GM12874 (cell line): ENCODE measurements at regions not wholly inside any gene's neighbourhood (a gene's known extent, or its start where the extent isn't known, plus 50 kb on each side); places are given as distances from the start of the nearest gene placed in this dataset.

Experiments used
- CTCF ChIP-seq: IDR thresholded peaks from 2 replicates; pipeline ENCODE4 v1.5.1; 2011; ENCODE audit warnings: low read depth, mild to moderate bottlenecking, control low read depth, low read length, moderate library complexity; ENCODE audit not compliant: insufficient read depth

GRCh38 chr6:92362404-92362803 lies 1057.0 kb downstream of the EPHA7 start:
- TF ChIP-seq CTCF: no peak

GRCh38 chr6:92361990-92362389 lies 1057.4 kb downstream of the EPHA7 start:
- TF ChIP-seq CTCF: no peak

- no peak for TF ChIP-seq CTCF
Measured at GRCh38 chr6:92354270-92354829, 1065.0 kb downstream of the EPHA7 start.

DNA sequence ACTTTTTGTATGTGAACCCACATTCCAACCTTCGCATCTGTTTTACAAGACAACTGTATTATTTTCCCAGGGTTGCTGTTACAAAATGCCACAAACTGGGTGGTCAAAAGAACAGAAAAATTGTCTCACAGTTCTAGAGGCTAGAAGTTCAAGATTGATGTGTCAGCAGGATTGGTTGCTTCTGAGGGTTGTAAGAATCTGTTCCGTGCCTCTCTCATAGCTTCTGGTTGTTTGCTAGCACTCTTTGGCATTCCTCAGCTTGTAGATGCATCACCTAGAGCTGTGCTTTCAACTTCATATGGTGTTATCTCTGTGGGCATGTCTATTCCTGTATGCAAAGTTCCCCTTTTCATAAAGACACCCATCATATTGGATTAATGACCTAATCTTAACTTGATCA lies 1067.2 kb downstream of the EPHA7 start:
- TF ChIP-seq CTCF: no peak

DNA sequence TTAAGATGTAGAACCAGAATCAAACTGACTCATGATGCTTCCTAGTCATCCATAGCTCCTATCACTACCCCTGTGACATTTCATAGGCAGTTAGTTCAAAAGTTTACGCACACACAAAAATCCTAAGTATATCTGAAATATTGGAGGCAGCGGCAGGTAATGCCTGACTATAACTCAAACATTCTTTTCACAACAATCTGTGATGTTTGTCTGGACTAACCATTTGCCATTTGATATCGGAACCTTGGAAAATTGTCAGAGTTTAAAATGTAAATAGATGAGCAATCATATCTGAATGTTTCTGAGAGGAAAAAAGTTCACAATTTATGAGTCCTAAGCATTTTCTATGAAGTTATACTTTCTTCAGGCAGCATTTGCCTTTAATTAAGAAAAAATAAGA lies 1078.2 kb downstream of the EPHA7 start:
- TF ChIP-seq CTCF: no peak

DNA sequence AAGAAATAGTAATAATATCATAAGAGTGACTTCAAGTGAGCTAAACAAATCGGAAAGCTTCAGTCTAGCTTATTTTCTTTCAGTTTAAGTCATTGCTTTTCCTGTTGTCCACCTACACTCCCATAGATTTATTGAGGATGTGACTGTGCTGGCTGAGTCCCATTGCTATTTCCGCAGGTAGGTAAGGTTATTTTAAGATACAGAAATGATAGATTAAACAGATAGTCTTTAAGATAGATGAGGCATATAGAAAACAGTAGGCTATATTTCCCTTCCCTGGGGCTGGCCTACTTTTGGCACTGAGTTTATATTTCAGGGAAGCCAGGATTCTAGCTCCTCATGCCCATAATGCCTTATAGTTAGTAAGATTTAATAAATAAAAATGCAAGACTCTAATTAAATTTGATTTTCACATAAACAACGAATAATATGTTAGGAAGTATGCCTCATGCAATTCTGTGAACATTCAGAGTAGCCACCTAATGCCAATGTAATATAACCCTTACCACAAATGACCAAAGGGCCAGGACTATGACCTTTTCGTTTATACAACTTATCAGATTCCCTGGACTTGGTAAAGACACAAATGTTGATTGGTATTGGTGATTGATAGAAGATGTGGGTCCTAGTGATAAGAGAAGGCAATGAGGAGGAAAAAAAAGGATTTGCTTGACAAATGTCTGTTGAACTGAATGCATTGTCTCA lies 1079.3 kb downstream of the EPHA7 start:
- TF ChIP-seq CTCF: no peak

DNA sequence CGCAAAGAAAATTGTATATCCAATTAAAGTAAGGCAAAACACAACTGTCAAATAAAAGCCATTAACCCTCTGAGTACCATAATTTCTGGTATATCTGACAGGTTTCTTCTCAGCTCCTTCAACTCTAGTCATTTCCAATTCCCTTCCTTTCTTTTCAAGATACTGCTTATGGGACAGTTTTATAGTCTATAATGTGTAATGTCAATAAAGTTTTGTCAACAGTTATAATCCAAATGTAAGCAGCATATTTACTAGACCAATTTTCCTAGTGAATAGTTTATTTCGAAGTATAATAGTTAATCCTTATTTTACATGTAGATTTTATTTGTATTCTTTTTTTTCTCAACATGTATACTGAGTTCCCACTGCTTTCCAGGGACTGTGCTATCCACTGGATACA lies 1081.8 kb downstream of the EPHA7 start:
- no peak for TF ChIP-seq CTCF
